ENCODE measurements at regions not wholly inside any gene's neighbourhood (a gene's known extent, or its start where the extent isn't known, plus 50 kb on each side); places are given as distances from the start of the nearest gene placed in this dataset.
A peak's percentile ranks its signal among the peaks of the same experiment; 100 is the strongest.

DNA sequence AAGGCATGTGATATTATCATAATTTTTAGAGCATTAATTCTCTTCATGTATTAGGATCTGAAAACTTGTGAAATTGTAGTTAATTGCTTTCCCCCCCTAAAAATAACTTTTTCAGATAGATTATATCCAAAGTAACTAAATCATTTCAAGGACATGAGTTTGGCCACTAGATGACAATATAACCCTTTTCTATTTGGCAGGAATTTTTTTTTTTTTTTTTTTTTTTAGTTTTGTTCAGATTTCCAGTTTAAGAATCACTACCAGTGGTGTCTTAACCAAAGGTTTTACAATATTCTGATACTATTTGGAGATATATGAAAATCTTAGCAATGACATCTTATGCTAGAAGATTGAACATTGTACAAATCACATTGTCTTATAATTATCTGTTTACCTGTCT, 370.8 kb downstream of the AMY1C start:
- Histone ChIP-seq H3K27me3 (replicated peaks; ENCODE audit: insufficient read depth, low read depth, low read length, poor library complexity) (no peaks in the 10 kb centered on the region), H3K36me3 (ENCODE audit: insufficient read depth, low read length, poor library complexity, severe bottlenecking) (no peaks in the 10 kb centered on the region), H3K4me1 (ENCODE audit: insufficient read depth, low read length, poor library complexity, severe bottlenecking) (no peaks in the 10 kb centered on the region), H3K9me3 (ENCODE audit: low read depth, low read length, poor library complexity, severe bottlenecking) (no peaks in the 10 kb centered on the region), H3K4me3 (ENCODE audit: low read depth, low read length, poor library complexity, severe bottlenecking) (no peak overlapping the region), H3K27ac (ENCODE audit: low read depth, low read length, poor library complexity, severe bottlenecking) (no peak overlapping the region)
- DNase-seq (ENCODE audit: low spot score), result peak; percentile 11
- BruUV-seq (replicated peaks), result no TSS peak
- POLR2A ChIA-PET (ENCODE audit: low non-redundant PET), result no interaction called here
- intact Hi-C loops (cut with micrococcal nuclease; ENCODE audit: unreplicated experiment), result loop anchor here (5.0 kb wide), 1 partner anchor 907 kb away; no protein-coding TSS in a partner anchor
- CTCF ChIA-PET, result no interaction called here
- TF ChIP-seq EZH2 (IDR thresholded peaks at IDR 0.05; ENCODE audit: borderline replicate concordance, low read depth, low read length, poor library complexity, severe bottlenecking) (no peak), CTCF (conservative IDR thresholded peaks at IDR 0.05; ENCODE audit: low read depth, low read length) (peak; percentile 44; the same call in 1 of the 2 replicates)

- Histone ChIP-seq H3K27ac (ENCODE audit: low read depth, low read length, poor library complexity, severe bottlenecking) (no peak overlapping the region), H3K36me3 (ENCODE audit: insufficient read depth, low read length, poor library complexity, severe bottlenecking) (no peaks in the 10 kb centered on the region), H3K27me3 (replicated peaks; ENCODE audit: insufficient read depth, low read depth, low read length, poor library complexity) (no peaks in the 10 kb centered on the region), H3K9me3 (ENCODE audit: low read depth, low read length, poor library complexity, severe bottlenecking) (no peaks in the 10 kb centered on the region), H3K4me3 (ENCODE audit: low read depth, low read length, poor library complexity, severe bottlenecking) (no peak overlapping the region), H3K4me1 (ENCODE audit: insufficient read depth, low read length, poor library complexity, severe bottlenecking) (no peaks in the 10 kb centered on the region)
- intact Hi-C loops (cut with micrococcal nuclease; ENCODE audit: unreplicated experiment), result loop anchor here (5.0 kb wide), 1 partner anchor 906 kb away; no protein-coding TSS in a partner anchor
- no peak for TF ChIP-seq CTCF (conservative IDR thresholded peaks at IDR 0.05; ENCODE audit: low read depth, low read length)
- no peak for TF ChIP-seq EZH2 (IDR thresholded peaks at IDR 0.05; ENCODE audit: borderline replicate concordance, low read depth, low read length, poor library complexity, severe bottlenecking)
- no TSS peak for BruUV-seq (replicated peaks)
- peak; percentile 21 for DNase-seq (ENCODE audit: low spot score)
- ChIA-PET CTCF (no interaction called here), POLR2A (ENCODE audit: low non-redundant PET) (no interaction called here)
Measured at GRCh38 chr1:104121271-104121670, 371.6 kb downstream of the AMY1C start.

DNA sequence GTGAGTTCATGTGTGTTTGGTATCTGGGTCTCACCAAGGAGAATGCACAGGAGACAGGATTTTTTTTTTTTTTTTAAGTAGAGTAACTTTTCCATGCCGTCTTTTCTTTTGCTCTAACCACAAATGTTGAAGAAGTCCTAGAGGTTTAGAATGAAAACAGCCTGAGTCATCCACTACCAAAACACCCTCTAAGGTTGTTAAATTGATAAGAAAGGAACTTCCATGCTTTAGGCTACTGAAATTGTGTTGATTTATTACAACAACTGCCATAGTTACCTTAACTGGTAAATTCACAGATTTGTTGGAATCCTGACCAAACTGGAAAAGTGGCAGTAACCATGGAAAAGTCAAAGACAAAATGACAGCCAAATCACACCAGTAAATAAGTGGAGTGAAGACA, 375.6 kb downstream of the AMY1C start:
- POLR2A ChIA-PET (ENCODE audit: low non-redundant PET), result no interaction called here

DNA sequence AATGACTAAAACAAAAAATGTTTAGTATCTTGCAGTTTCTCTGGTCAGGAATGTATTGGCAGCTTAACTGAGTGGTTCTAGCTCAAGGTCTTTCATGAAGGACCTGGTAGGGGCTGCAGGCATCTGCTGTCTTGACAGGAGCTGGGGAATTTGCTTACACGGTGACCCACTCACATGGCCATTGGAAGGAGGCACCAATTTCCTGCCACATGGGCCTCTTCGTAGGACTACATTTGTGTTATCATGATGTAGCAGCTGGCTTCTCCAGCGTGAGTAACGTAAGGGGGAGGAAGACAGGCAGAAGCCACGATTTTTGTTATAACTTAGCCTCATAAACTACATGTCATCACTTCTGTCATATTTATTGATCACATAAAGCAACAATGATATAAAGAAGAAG, 376.3 kb downstream of the AMY1C start:
- BruUV-seq (replicated peaks), result no TSS peak
- ChIA-PET POLR2A (ENCODE audit: low non-redundant PET) (no interaction called here), CTCF (no interaction called here)
- Histone ChIP-seq H3K4me3 (ENCODE audit: low read depth, low read length, poor library complexity, severe bottlenecking) (no peak overlapping the region), H3K9me3 (ENCODE audit: low read depth, low read length, poor library complexity, severe bottlenecking) (no peaks in the 10 kb centered on the region), H3K4me1 (ENCODE audit: insufficient read depth, low read length, poor library complexity, severe bottlenecking) (no peaks in the 10 kb centered on the region), H3K36me3 (ENCODE audit: insufficient read depth, low read length, poor library complexity, severe bottlenecking) (no peaks in the 10 kb centered on the region), H3K27ac (ENCODE audit: low read depth, low read length, poor library complexity, severe bottlenecking) (no peak overlapping the region), H3K27me3 (replicated peaks; ENCODE audit: insufficient read depth, low read depth, low read length, poor library complexity) (no peaks in the 10 kb centered on the region)
- intact Hi-C loops (cut with micrococcal nuclease; ENCODE audit: unreplicated experiment), result no loop called here
- TF ChIP-seq CTCF (conservative IDR thresholded peaks at IDR 0.05; ENCODE audit: low read depth, low read length), result no peak
- TF ChIP-seq EZH2 (IDR thresholded peaks at IDR 0.05; ENCODE audit: borderline replicate concordance, low read depth, low read length, poor library complexity, severe bottlenecking), result no peak
- no peak for DNase-seq (ENCODE audit: low spot score)

More for the DNA sequence above, 375.6 kb downstream of the AMY1C start:
- Histone ChIP-seq H3K4me3 (ENCODE audit: low read depth, low read length, poor library complexity, severe bottlenecking) (no peak overlapping the region), H3K9me3 (ENCODE audit: low read depth, low read length, poor library complexity, severe bottlenecking) (no peaks in the 10 kb centered on the region), H3K27me3 (replicated peaks; ENCODE audit: insufficient read depth, low read depth, low read length, poor library complexity) (no peaks in the 10 kb centered on the region), H3K4me1 (ENCODE audit: insufficient read depth, low read length, poor library complexity, severe bottlenecking) (no peaks in the 10 kb centered on the region), H3K27ac (ENCODE audit: low read depth, low read length, poor library complexity, severe bottlenecking) (no peak overlapping the region), H3K36me3 (ENCODE audit: insufficient read depth, low read length, poor library complexity, severe bottlenecking) (no peaks in the 10 kb centered on the region)
- TF ChIP-seq EZH2 (IDR thresholded peaks at IDR 0.05; ENCODE audit: borderline replicate concordance, low read depth, low read length, poor library complexity, severe bottlenecking), result no peak
- no peak for DNase-seq (ENCODE audit: low spot score)
- CTCF ChIA-PET, result no interaction called here
- intact Hi-C loops (cut with micrococcal nuclease; ENCODE audit: unreplicated experiment), result no loop called here
- BruUV-seq (replicated peaks), result no TSS peak

Data from A673 (cell line).